Mesendoderm (in vitro differentiated cells): ENCODE measurements at regions not wholly inside any gene's neighbourhood (a gene's known extent, or its start where the extent isn't known, plus 50 kb on each side); places are given as distances from the start of the nearest gene placed in this dataset.
A peak's percentile ranks its signal among the peaks of the same experiment; 100 is the strongest.

Source experiments
- DNase-seq: peaks from one replicate; pipeline ENCODE4 v3.0.0; 2013
- H2AK5ac ChIP-seq: 2 replicates; pipeline ENCODE4 v1.6.1; 2013; ENCODE audit warnings: low read length, inconsistent platforms
- H2BK120ac ChIP-seq: 2 replicates; pipeline ENCODE4 v1.6.1; 2013; ENCODE audit warnings: low read depth, mild to moderate bottlenecking, low read length, moderate library complexity, mixed read lengths
- H2BK15ac ChIP-seq: replicated peaks from 2 replicates; pipeline ENCODE4 v1.6.1; 2013; ENCODE audit warnings: low read depth, mild to moderate bottlenecking, moderate library complexity
- H2BK5ac ChIP-seq: 2 replicates; pipeline ENCODE4 v1.6.1; 2013; ENCODE audit warnings: low read length, inconsistent platforms
- H3K18ac ChIP-seq: 2 replicates; pipeline ENCODE4 v1.6.1; 2013; ENCODE audit warnings: mild to moderate bottlenecking, low read length, mixed read lengths
- H3K23ac ChIP-seq: one replicate; pipeline ENCODE4 v1.6.1; 2013; ENCODE audit warnings: low read length
- H3K27ac ChIP-seq: 2 replicates; pipeline ENCODE4 v1.5.1; 2013; ENCODE audit warnings: low read depth, mild to moderate bottlenecking, inconsistent platforms, low read length, moderate library complexity
- H3K27me3 ChIP-seq: 2 replicates; pipeline ENCODE4 v1.6.1; 2013; ENCODE audit warnings: low read length, control low read depth, mild to moderate bottlenecking, inconsistent platforms; ENCODE audit not compliant: insufficient read depth, poor library complexity
- H3K36me3 ChIP-seq: 2 replicates; pipeline ENCODE4 v1.6.1; 2013; ENCODE audit warnings: low read length, inconsistent platforms; ENCODE audit not compliant: control insufficient read depth, insufficient read depth
- H3K4ac ChIP-seq: one replicate; pipeline ENCODE4 v1.6.1; 2013; ENCODE audit warnings: low read depth, mild to moderate bottlenecking, low read length, moderate library complexity
- H3K4me1 ChIP-seq: 2 replicates; pipeline ENCODE4 v1.6.1; 2013; ENCODE audit warnings: low read depth, low read length, inconsistent platforms; ENCODE audit not compliant: control insufficient read depth
- H3K4me2 ChIP-seq: 2 replicates; pipeline ENCODE4 v1.6.1; 2013; ENCODE audit warnings: low read length
- H3K4me3 ChIP-seq: 2 replicates; pipeline ENCODE4 v1.5.1; 2013; ENCODE audit warnings: mild to moderate bottlenecking, low read length
- H3K56ac ChIP-seq: one replicate; pipeline ENCODE4 v1.6.1; 2013; ENCODE audit warnings: low read length
- H3K79me1 ChIP-seq: 2 replicates; pipeline ENCODE4 v1.6.1; 2013; ENCODE audit warnings: low read length, inconsistent platforms
- H3K79me2 ChIP-seq: 2 replicates; pipeline ENCODE4 v1.6.1; 2013; ENCODE audit warnings: mild to moderate bottlenecking, low read length; ENCODE audit not compliant: control insufficient read depth, insufficient read depth
- H3K9ac ChIP-seq: 2 replicates; pipeline ENCODE4 v1.6.1; 2013; ENCODE audit warnings: low read length, inconsistent platforms
- H4K5ac ChIP-seq: one replicate; pipeline ENCODE4 v1.6.1; 2013; ENCODE audit warnings: low read length
- H4K8ac ChIP-seq: one replicate; pipeline ENCODE4 v1.6.1; 2013; ENCODE audit warnings: low read depth, mild to moderate bottlenecking, control low read depth, low read length, moderate library complexity
- WGBS: extraction: QIAGEN DNeasy Blood & Tissue Kit; methylation state at CpG from one replicate; pipeline ENCODE4 v1.1.7; 2013; ENCODE audit warnings: low lambda C conversion rate, missing lambda C conversion rate; ENCODE audit not compliant: insufficient coverage; ENCODE audit errors: extremely low coverage; 5-methylcytosine and 5-hydroxymethylcytosine counted together

- H3K4me2 ChIP-seq, result no peak overlapping the region
- H4K8ac ChIP-seq, result no peak overlapping the region
- H3K18ac ChIP-seq, result no peak overlapping the region
- H3K79me1 ChIP-seq, result no peaks in the 10 kb centered on the region
- WGBS, result no CpG with 5 or more reads among the region's 1 CpG
- no peak overlapping the region for H4K5ac ChIP-seq
- no peak overlapping the region for H3K56ac ChIP-seq
- DNase-seq, result peak; percentile 6
- no peak overlapping the region for H3K27ac ChIP-seq
- no peaks in the 10 kb centered on the region for H3K36me3 ChIP-seq
- H3K27me3 ChIP-seq, result no peaks in the 10 kb centered on the region
- no peak overlapping the region for H3K23ac ChIP-seq
- H2BK5ac ChIP-seq, result no peak overlapping the region
- no peaks in the 10 kb centered on the region for H3K79me2 ChIP-seq
- H3K4me3 ChIP-seq, result no peak overlapping the region
- H2AK5ac ChIP-seq, result no peak overlapping the region
- no peak overlapping the region for H2BK120ac ChIP-seq
- H3K4me1 ChIP-seq, result no peaks in the 10 kb centered on the region
- no peak overlapping the region for H2BK15ac ChIP-seq
- H3K4ac ChIP-seq, result no peak overlapping the region
- no peak overlapping the region for H3K9ac ChIP-seq
Observed at GRCh38 chr18:73563901-73564472, 583.6 kb downstream of the FBXO15 start.

- Histone ChIP-seq H3K79me2 (no peaks in the 10 kb centered on the region), H2BK15ac (no peak overlapping the region), H2AK5ac (no peak overlapping the region), H3K18ac (no peak overlapping the region), H2BK5ac (no peak overlapping the region), H4K5ac (no peak overlapping the region), H3K27me3 (no peaks in the 10 kb centered on the region), H2BK120ac (no peak overlapping the region), H3K4me3 (no peak overlapping the region), H3K4me2 (no peak overlapping the region), H3K23ac (no peak overlapping the region), H3K36me3 (no peaks in the 10 kb centered on the region), H4K8ac (no peak overlapping the region), H3K4me1 (no peaks in the 10 kb centered on the region), H3K9ac (no peak overlapping the region), H3K56ac (no peak overlapping the region), H3K27ac (no peak overlapping the region), H3K4ac (no peak overlapping the region), H3K79me1 (no peaks in the 10 kb centered on the region)
- no CpG with 5 or more reads among the region's 4 CpGs for WGBS
- DNase-seq, result no peak
Observed at GRCh38 chr18:73563345-73563744, 584.3 kb downstream of the FBXO15 start.

GRCh38 chr18:73556904-73557303, 590.7 kb downstream of the FBXO15 start:
- no peak overlapping the region for H3K56ac ChIP-seq
- no peak overlapping the region for H3K18ac ChIP-seq
- H3K27ac ChIP-seq, result no peak overlapping the region
- no peak overlapping the region for H3K4me2 ChIP-seq
- WGBS, result no CpG with 5 or more reads among the region's 4 CpGs
- no peak overlapping the region for H3K4me3 ChIP-seq
- H3K36me3 ChIP-seq, result no peaks in the 10 kb centered on the region
- H3K23ac ChIP-seq, result no peak overlapping the region
- no peak overlapping the region for H2BK5ac ChIP-seq
- no peak overlapping the region for H4K8ac ChIP-seq
- no peak overlapping the region for H4K5ac ChIP-seq
- no peaks in the 10 kb centered on the region for H3K79me2 ChIP-seq
- no peaks in the 10 kb centered on the region for H3K4me1 ChIP-seq
- H2BK120ac ChIP-seq, result no peak overlapping the region
- no peak overlapping the region for H2AK5ac ChIP-seq
- no peak overlapping the region for H3K9ac ChIP-seq
- no peak for DNase-seq
- H3K27me3 ChIP-seq, result no peaks in the 10 kb centered on the region
- H2BK15ac ChIP-seq, result no peak overlapping the region
- H3K79me1 ChIP-seq, result no peaks in the 10 kb centered on the region
- H3K4ac ChIP-seq, result no peak overlapping the region

- DNase-seq, result peak; percentile 67
- Histone ChIP-seq H3K4me3 (no peak overlapping the region), H4K8ac (no peak overlapping the region), H3K79me1 (no peaks in the 10 kb centered on the region), H4K5ac (no peak overlapping the region), H3K18ac (no peak overlapping the region), H3K36me3 (no peaks in the 10 kb centered on the region), H3K27me3 (no peaks in the 10 kb centered on the region), H2AK5ac (no peak overlapping the region), H2BK120ac (no peak overlapping the region), H3K79me2 (no peaks in the 10 kb centered on the region), H3K56ac (no peak overlapping the region), H2BK5ac (no peak overlapping the region), H3K4ac (no peak overlapping the region), H3K4me2 (no peak overlapping the region), H3K4me1 (no peaks in the 10 kb centered on the region), H3K9ac (no peak overlapping the region), H3K27ac (no peak overlapping the region), H2BK15ac (no peak overlapping the region), H3K23ac (no peak overlapping the region)
- WGBS, result no CpG with 5 or more reads among the region's 5 CpGs
Observed at GRCh38 chr18:73552171-73552570, 595.5 kb downstream of the FBXO15 start.

- no peaks in the 10 kb centered on the region for H3K27me3 ChIP-seq
- H2BK120ac ChIP-seq, result no peak overlapping the region
- no peak overlapping the region for H2AK5ac ChIP-seq
- peak; percentile 12 for DNase-seq
- H3K4me1 ChIP-seq, result no peaks in the 10 kb centered on the region
- H3K18ac ChIP-seq, result no peak overlapping the region
- no peaks in the 10 kb centered on the region for H3K36me3 ChIP-seq
- H4K5ac ChIP-seq, result no peak overlapping the region
- no peak overlapping the region for H2BK5ac ChIP-seq
- no peak overlapping the region for H3K56ac ChIP-seq
- H3K9ac ChIP-seq, result no peak overlapping the region
- no peaks in the 10 kb centered on the region for H3K79me2 ChIP-seq
- no peak overlapping the region for H3K27ac ChIP-seq
- no peak overlapping the region for H2BK15ac ChIP-seq
- no CpG with 5 or more reads among the region's 3 CpGs for WGBS
- no peak overlapping the region for H3K4ac ChIP-seq
- no peak overlapping the region for H3K4me3 ChIP-seq
- H3K23ac ChIP-seq, result no peak overlapping the region
- no peak overlapping the region for H4K8ac ChIP-seq
- H3K4me2 ChIP-seq, result no peak overlapping the region
- no peaks in the 10 kb centered on the region for H3K79me1 ChIP-seq
Observed at GRCh38 chr18:73551211-73551610, 596.4 kb downstream of the FBXO15 start.

- no CpG with 5 or more reads among the region's 5 CpGs for WGBS
- Histone ChIP-seq H2BK120ac (no peak overlapping the region), H3K4ac (no peak overlapping the region)
Observed at GRCh38 chr18:73549236-73549635, 598.4 kb downstream of the FBXO15 start.

More at GRCh38 chr18:73549236-73549635, 598.4 kb downstream of the FBXO15 start:
- Histone ChIP-seq H3K36me3 (no peaks in the 10 kb centered on the region), H3K18ac (no peak overlapping the region), H3K4me3 (no peak overlapping the region), H3K56ac (no peak overlapping the region), H3K4me2 (no peak overlapping the region), H3K79me1 (no peaks in the 10 kb centered on the region), H3K9ac (no peak overlapping the region), H2BK15ac (no peak overlapping the region), H3K27ac (no peak overlapping the region), H4K8ac (no peak overlapping the region), H3K79me2 (no peaks in the 10 kb centered on the region), H2BK5ac (no peak overlapping the region), H3K23ac (no peak overlapping the region), H3K27me3 (no peaks in the 10 kb centered on the region), H3K4me1 (no peaks in the 10 kb centered on the region), H4K5ac (no peak overlapping the region), H2AK5ac (no peak overlapping the region)
- DNase-seq, result no peak
